ENCODE measurements at regions not wholly inside any gene's neighbourhood (a gene's known extent, or its start where the extent isn't known, plus 50 kb on each side); places are given as distances from the start of the nearest gene placed in this dataset.

DNA sequence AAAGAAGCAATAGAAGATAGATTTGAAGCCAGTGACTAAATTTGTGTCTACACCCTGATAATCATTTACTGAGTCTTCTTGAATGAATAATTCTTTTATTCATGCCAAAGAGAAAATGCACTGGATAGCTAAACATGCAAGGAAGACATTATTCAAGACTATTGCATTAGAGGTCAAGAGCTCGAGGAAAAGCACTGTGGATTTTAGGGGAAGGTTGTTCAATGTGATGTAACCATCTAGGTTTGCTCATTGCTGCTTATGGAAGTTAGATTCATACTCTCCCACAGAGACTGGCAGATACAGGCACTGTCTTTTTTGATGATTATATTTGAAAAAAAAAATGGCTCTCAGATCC, 682.1 kb downstream of the KCNA4 start:
- DNase-seq (no peak), ATAC-seq (ENCODE audit: low read depth) (no peak)
- H3K9me3 Mint-ChIP-seq = no peaks in the 10 kb centered on the region
- no peak overlapping the region for H3K4me3 Mint-ChIP-seq
- no peaks in the 10 kb centered on the region for H3K36me3 Mint-ChIP-seq (ENCODE audit: low read depth)
- H3K27ac Mint-ChIP-seq = no peak overlapping the region
- no peaks in the 10 kb centered on the region for H3K4me1 Mint-ChIP-seq
- H3K27me3 Mint-ChIP-seq = no peaks in the 10 kb centered on the region
- no peak for TF ChIP-seq CTCF (IDR thresholded peaks at IDR 0.05)
- intact Hi-C loops (cut with micrococcal nuclease) = loop anchor here (5.0 kb wide), 1 partner anchor 1637 kb away; no protein-coding TSS in a partner anchor
- ChIA-PET POLR2A (no interaction called here), CTCF (no interaction called here)

- no peak for ATAC-seq (ENCODE audit: low read depth)
- Mint-ChIP-seq H3K27ac (no peak overlapping the region), H3K27me3 (no peaks in the 10 kb centered on the region), H3K4me1 (no peaks in the 10 kb centered on the region), H3K36me3 (ENCODE audit: low read depth) (no peaks in the 10 kb centered on the region), H3K4me3 (no peak overlapping the region), H3K9me3 (no peaks in the 10 kb centered on the region)
- ChIA-PET POLR2A (no interaction called here), CTCF (no interaction called here)
- no peak for TF ChIP-seq CTCF (IDR thresholded peaks at IDR 0.05)
- DNase-seq = no peak
- intact Hi-C loops (cut with micrococcal nuclease) = loop anchor here (5.0 kb wide), 1 partner anchor 1637 kb away; no protein-coding TSS in a partner anchor
Measured at GRCh38 chr11:29333993-29334775, 682.6 kb downstream of the KCNA4 start.

GRCh38 chr11:29331451-29332010, 685.3 kb downstream of the KCNA4 start:
- ChIA-PET CTCF (no interaction called here), POLR2A (no interaction called here)
- DNase-seq = no peak
- no peak for ATAC-seq (ENCODE audit: low read depth)
- Mint-ChIP-seq H3K9me3 (peaks cover 3% of the 10 kb centered on the region), H3K27me3 (no peaks in the 10 kb centered on the region), H3K4me1 (no peaks in the 10 kb centered on the region), H3K27ac (no peak overlapping the region), H3K4me3 (no peak overlapping the region), H3K36me3 (ENCODE audit: low read depth) (no peaks in the 10 kb centered on the region)
- intact Hi-C loops (cut with micrococcal nuclease) = loop anchor here (5.0 kb wide), 1 partner anchor 1634 kb away; no protein-coding TSS in a partner anchor
- TF ChIP-seq CTCF (IDR thresholded peaks at IDR 0.05) = no peak

DNA sequence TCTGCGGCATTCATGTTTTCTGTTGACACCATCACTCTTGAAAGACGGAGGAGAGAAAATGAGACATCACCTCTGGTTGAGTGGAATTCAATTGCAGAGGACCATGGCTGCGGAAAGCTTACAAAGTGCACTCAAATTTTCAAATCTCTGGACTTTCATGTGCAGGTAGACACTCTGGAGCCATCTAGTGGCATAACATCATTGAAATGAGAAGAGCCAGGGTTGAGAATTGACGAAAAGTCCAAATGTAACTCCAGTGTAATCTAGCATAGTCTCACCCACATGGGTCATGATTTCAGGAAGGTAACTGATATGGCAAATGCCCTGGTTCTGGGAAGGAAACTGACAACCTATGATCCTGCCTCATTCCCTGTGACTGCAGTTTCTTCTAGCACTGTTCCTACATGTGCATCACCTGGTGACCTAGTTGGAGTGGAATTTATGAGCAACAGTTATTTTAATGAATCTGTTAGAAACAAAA, 687.8 kb downstream of the KCNA4 start:
- no peaks in the 10 kb centered on the region for H3K36me3 Mint-ChIP-seq (ENCODE audit: low read depth)
- CTCF ChIA-PET = no interaction called here
- H3K27ac Mint-ChIP-seq = no peak overlapping the region

More for the DNA sequence above, 687.8 kb downstream of the KCNA4 start:
- POLR2A ChIA-PET = no interaction called here
- no peaks in the 10 kb centered on the region for H3K4me1 Mint-ChIP-seq
- intact Hi-C loops (cut with micrococcal nuclease) = no loop called here
- H3K9me3 Mint-ChIP-seq = peaks cover 3% of the 10 kb centered on the region
- DNase-seq (no peak), ATAC-seq (ENCODE audit: low read depth) (no peak)
- H3K27me3 Mint-ChIP-seq = no peaks in the 10 kb centered on the region
- no peak for TF ChIP-seq CTCF (IDR thresholded peaks at IDR 0.05)
- H3K4me3 Mint-ChIP-seq = no peak overlapping the region
